Transverse colon (tissue), 4 donors: ENCODE measurements at regions not wholly inside any gene's neighbourhood (a gene's known extent, or its start where the extent isn't known, plus 50 kb on each side); places are given as distances from the start of the nearest gene placed in this dataset.

Experiments
- EP300 ChIP-seq: sonication (generic); formaldehyde crosslinking; IDR thresholded peaks from one replicate; pipeline ENCODE4 v1.6.1; 2017; ENCODE audit warnings: antibody characterized with exemption, low read depth
- POLR2A ChIP-seq: fragments of 450-650 bp; IDR thresholded peaks from one replicate; pipeline ENCODE4 v1.6.1; 2016; ENCODE audit warnings: antibody characterized with exemption, mild to moderate bottlenecking, moderate library complexity
- POLR2AphosphoS5 ChIP-seq, 3 donors: sonication (generic); formaldehyde crosslinking; IDR thresholded peaks; one replicate each; pipeline ENCODE4 v1.6.1; 2016; ENCODE audit warnings: antibody characterized with exemption in 3 of 3
- TF ChIP-seq, protein P1 (sequence below), 5 experiments: fragments of 200-600 bp in 3 of 5; fragments of 450-650 bp in 2 of 5; sonication (generic) in 3 of 5; IDR thresholded peaks; 1 replicate in 2 of 5; 2 replicates in 3 of 5; pipeline ENCODE4 v1.5.1; 2016 to 2017; ENCODE audit warnings: antibody characterized with exemption in 5 of 5, inconsistent platforms in 3 of 5, mild to moderate bottlenecking in 2 of 5, moderate library complexity in 1 of 5

- TF ChIP-seq POLR2A = no peak
- TF ChIP-seq, protein P1, sequence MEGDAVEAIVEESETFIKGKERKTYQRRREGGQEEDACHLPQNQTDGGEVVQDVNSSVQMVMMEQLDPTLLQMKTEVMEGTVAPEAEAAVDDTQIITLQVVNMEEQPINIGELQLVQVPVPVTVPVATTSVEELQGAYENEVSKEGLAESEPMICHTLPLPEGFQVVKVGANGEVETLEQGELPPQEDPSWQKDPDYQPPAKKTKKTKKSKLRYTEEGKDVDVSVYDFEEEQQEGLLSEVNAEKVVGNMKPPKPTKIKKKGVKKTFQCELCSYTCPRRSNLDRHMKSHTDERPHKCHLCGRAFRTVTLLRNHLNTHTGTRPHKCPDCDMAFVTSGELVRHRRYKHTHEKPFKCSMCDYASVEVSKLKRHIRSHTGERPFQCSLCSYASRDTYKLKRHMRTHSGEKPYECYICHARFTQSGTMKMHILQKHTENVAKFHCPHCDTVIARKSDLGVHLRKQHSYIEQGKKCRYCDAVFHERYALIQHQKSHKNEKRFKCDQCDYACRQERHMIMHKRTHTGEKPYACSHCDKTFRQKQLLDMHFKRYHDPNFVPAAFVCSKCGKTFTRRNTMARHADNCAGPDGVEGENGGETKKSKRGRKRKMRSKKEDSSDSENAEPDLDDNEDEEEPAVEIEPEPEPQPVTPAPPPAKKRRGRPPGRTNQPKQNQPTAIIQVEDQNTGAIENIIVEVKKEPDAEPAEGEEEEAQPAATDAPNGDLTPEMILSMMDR (IDR thresholded peaks at IDR 0.05) = no peak
- no peak for TF ChIP-seq POLR2AphosphoS5 (IDR thresholded peaks at IDR 0.05)
- no peak for TF ChIP-seq EP300
These were observed 164.1 kb upstream of the CTSO start for GRCh38 chr4:156117743-156118142.
